ENCODE measurements at regions not wholly inside any gene's neighbourhood (a gene's known extent, or its start where the extent isn't known, plus 50 kb on each side); places are given as distances from the start of the nearest gene placed in this dataset.

DNA sequence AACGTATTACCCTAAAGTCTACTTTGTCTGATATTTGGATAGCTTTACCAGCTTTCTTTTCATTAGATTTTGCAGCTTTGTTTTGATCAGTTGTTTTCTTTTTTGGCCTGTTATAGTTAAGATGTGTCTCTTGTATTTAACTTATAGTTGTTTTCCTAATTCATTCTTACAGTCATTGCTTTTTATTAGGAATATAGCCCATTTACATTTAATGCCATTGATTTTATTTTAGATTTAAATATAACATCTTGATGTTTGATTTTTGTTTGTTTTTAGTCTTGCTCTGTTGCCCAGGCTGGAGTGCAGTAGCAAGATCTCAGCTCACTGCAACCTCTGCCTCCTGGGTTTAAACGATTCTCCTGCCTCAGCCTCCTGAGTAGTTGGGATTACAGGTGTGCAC is 215.9 kb upstream of the HDAC4 start:
- Mint-ChIP-seq H3K27ac (ENCODE audit: low read depth, unreplicated experiment) (no peak overlapping the region), H3K4me3 (ENCODE audit: unreplicated experiment) (no peak overlapping the region), H3K27me3 (ENCODE audit: insufficient read depth, unreplicated experiment) (peaks cover 23% of the 10 kb centered on the region), H3K36me3 (ENCODE audit: insufficient read depth, unreplicated experiment) (no peaks in the 10 kb centered on the region), H3K9me3 (ENCODE audit: unreplicated experiment) (peaks cover 7% of the 10 kb centered on the region), H3K4me1 (ENCODE audit: insufficient read depth, unreplicated experiment) (no peaks in the 10 kb centered on the region)
- DNase-seq (ENCODE audit: unreplicated experiment): no peak
- no TSS peak for BruUV-seq (replicated peaks)
- ChIA-PET CTCF (no interaction called here), POLR2A (no interaction called here)
- intact Hi-C loops (cut with micrococcal nuclease): no loop called here
- TF ChIP-seq, protein P1, sequence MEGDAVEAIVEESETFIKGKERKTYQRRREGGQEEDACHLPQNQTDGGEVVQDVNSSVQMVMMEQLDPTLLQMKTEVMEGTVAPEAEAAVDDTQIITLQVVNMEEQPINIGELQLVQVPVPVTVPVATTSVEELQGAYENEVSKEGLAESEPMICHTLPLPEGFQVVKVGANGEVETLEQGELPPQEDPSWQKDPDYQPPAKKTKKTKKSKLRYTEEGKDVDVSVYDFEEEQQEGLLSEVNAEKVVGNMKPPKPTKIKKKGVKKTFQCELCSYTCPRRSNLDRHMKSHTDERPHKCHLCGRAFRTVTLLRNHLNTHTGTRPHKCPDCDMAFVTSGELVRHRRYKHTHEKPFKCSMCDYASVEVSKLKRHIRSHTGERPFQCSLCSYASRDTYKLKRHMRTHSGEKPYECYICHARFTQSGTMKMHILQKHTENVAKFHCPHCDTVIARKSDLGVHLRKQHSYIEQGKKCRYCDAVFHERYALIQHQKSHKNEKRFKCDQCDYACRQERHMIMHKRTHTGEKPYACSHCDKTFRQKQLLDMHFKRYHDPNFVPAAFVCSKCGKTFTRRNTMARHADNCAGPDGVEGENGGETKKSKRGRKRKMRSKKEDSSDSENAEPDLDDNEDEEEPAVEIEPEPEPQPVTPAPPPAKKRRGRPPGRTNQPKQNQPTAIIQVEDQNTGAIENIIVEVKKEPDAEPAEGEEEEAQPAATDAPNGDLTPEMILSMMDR (IDR thresholded peaks at IDR 0.05; ENCODE audit: unreplicated experiment): no peak

GRCh38 chr2:239612133-239612532 is 211.3 kb upstream of the HDAC4 start:
- ChIA-PET POLR2A (no interaction called here), CTCF (no interaction called here)
- TF ChIP-seq, protein P1 (IDR thresholded peaks at IDR 0.05; ENCODE audit: unreplicated experiment): no peak
- intact Hi-C loops (cut with micrococcal nuclease): no loop called here
- Mint-ChIP-seq H3K4me3 (ENCODE audit: unreplicated experiment) (no peak overlapping the region), H3K36me3 (ENCODE audit: insufficient read depth, unreplicated experiment) (no peaks in the 10 kb centered on the region), H3K27ac (ENCODE audit: low read depth, unreplicated experiment) (no peak overlapping the region), H3K27me3 (ENCODE audit: insufficient read depth, unreplicated experiment) (peaks cover 38% of the 10 kb centered on the region), H3K9me3 (ENCODE audit: unreplicated experiment) (peaks cover 7% of the 10 kb centered on the region), H3K4me1 (ENCODE audit: insufficient read depth, unreplicated experiment) (no peaks in the 10 kb centered on the region)
- BruUV-seq (replicated peaks): no TSS peak
- no peak for DNase-seq (ENCODE audit: unreplicated experiment)

DNA sequence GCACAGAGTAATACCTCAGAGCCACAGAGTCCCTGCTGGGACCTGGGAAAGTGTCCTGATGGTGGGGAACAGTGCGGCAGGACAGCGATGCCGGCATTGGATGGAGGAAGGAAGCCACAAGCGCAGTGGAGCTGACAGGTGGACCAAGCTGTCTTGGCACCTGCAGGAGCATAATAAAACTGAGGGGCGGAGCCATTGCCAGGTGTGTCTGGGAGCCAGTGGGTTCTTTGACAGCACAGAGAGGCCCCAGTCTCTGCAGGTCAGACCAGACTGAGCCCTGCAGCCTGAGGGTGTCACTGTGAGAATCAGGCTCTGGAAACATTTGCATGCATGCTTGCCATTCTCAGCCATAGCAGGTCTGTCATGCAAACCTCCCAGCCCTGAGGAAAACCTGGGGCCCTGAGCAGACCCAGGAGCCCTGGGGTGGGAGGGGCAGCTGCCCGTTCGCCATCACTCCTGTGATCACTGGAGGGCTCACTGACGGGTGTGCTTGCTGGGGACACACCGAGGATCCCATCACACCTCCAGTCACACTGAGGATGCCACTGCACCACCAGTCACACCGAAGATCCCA is 210.5 kb upstream of the HDAC4 start:
- no peak overlapping the region for H3K27ac Mint-ChIP-seq (ENCODE audit: low read depth, unreplicated experiment)
- H3K4me1 Mint-ChIP-seq (ENCODE audit: insufficient read depth, unreplicated experiment): no peaks in the 10 kb centered on the region
- H3K36me3 Mint-ChIP-seq (ENCODE audit: insufficient read depth, unreplicated experiment): no peaks in the 10 kb centered on the region
- TF ChIP-seq, protein P1 (IDR thresholded peaks at IDR 0.05; ENCODE audit: unreplicated experiment): no peak
- H3K9me3 Mint-ChIP-seq (ENCODE audit: unreplicated experiment): peaks cover under 1% of the 10 kb centered on the region
- H3K27me3 Mint-ChIP-seq (ENCODE audit: insufficient read depth, unreplicated experiment): peaks cover 46% of the 10 kb centered on the region
- no peak overlapping the region for H3K4me3 Mint-ChIP-seq (ENCODE audit: unreplicated experiment)
- ChIA-PET CTCF (no interaction called here), POLR2A (no interaction called here)
- DNase-seq (ENCODE audit: unreplicated experiment): no peak
- BruUV-seq (replicated peaks): no TSS peak
- intact Hi-C loops (cut with micrococcal nuclease): no loop called here

DNA sequence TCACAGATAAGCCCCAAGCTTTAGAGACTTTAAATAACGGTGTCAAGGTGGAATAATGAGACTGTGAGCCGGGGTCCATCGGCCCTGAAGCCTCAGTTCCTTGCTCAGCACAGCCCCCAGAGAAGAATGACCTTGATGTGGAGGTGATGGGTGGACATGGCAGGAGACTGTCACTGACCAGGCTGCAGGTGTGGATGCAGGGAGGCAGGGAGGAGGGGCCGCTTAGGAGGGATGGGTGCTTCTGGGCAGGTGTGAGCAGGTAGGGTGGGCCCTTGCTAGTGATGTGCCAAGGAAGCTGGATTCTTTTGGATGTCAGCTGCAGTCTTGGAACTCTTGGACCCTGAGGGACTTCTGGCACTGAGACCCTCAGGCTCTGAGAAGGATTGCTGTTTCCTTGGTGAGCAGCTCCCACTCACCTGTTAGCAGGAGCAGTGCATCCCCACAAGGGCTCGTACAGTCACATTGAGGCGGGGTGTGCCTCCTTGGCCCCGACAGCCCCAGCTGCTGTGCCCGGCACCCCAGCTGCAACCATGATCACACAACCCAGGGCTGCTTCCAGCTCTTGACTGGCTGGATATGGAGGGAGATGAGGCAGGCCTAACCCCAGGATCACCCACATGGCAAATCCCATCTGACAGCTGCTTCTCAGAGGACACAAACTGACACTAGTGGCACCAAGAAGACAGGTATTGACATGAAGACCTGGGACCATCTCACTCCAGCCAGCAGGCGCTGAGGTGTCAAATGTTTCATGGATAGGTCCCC is 209.8 kb upstream of the HDAC4 start:
- TF ChIP-seq, protein P1 (IDR thresholded peaks at IDR 0.05; ENCODE audit: unreplicated experiment): no peak
- DNase-seq (ENCODE audit: unreplicated experiment): no peak
- Mint-ChIP-seq H3K4me1 (ENCODE audit: insufficient read depth, unreplicated experiment) (no peaks in the 10 kb centered on the region), H3K9me3 (ENCODE audit: unreplicated experiment) (no peaks in the 10 kb centered on the region), H3K4me3 (ENCODE audit: unreplicated experiment) (no peak overlapping the region), H3K27me3 (ENCODE audit: insufficient read depth, unreplicated experiment) (peaks cover 53% of the 10 kb centered on the region), H3K36me3 (ENCODE audit: insufficient read depth, unreplicated experiment) (no peaks in the 10 kb centered on the region), H3K27ac (ENCODE audit: low read depth, unreplicated experiment) (no peak overlapping the region)
- ChIA-PET POLR2A (no interaction called here), CTCF (no interaction called here)
- no TSS peak for BruUV-seq (replicated peaks)
- intact Hi-C loops (cut with micrococcal nuclease): no loop called here

Data from MCF 10A (cell line).